Duodenal mucosa (tissue), 2 donors: ENCODE measurements at regions not wholly inside any gene's neighbourhood (a gene's known extent, or its start where the extent isn't known, plus 50 kb on each side); places are given as distances from the start of the nearest gene placed in this dataset.
"Not testable (repeated sequence)": the region's sequence is repeated elsewhere in the genome, so short reads cannot be mapped to it uniquely, and the experiment has no call there.

Experiments
- H3K27ac ChIP-seq: one replicate; pipeline ENCODE4 v1.7.0; 2013; ENCODE audit warnings: low read depth, low read length
- H3K27me3 ChIP-seq, 2 donors: one replicate each; pipeline ENCODE4 v1.7.0; 2013; ENCODE audit warnings: low read length in 2 of 2, control low read depth in 1 of 2; ENCODE audit not compliant: insufficient read depth in 2 of 2, control insufficient read depth in 1 of 2
- H3K36me3 ChIP-seq, 2 donors: one replicate each; pipeline ENCODE4 v1.7.0; 2013; ENCODE audit warnings: low read length in 2 of 2, control low read depth in 1 of 2; ENCODE audit not compliant: insufficient read depth in 2 of 2, control insufficient read depth in 1 of 2
- H3K4me1 ChIP-seq, 2 donors: one replicate each; pipeline ENCODE4 v1.7.0; 2013; ENCODE audit warnings: low read length in 2 of 2, control low read depth in 1 of 2; ENCODE audit not compliant: insufficient read depth in 2 of 2, control insufficient read depth in 1 of 2
- H3K4me3 ChIP-seq, 2 donors: one replicate each; pipeline ENCODE4 v1.7.0; 2013; ENCODE audit warnings: low read length in 2 of 2, low read depth in 1 of 2
- H3K9ac ChIP-seq, 2 donors: one replicate each; pipeline ENCODE4 v1.7.0; 2013; ENCODE audit warnings: low read length in 2 of 2, low read depth in 1 of 2
- H3K9me3 ChIP-seq, 2 donors: one replicate each; pipeline ENCODE4 v1.7.0; 2013; ENCODE audit warnings: low read length in 2 of 2, control low read depth in 1 of 2; ENCODE audit not compliant: control insufficient read depth in 1 of 2

DNA sequence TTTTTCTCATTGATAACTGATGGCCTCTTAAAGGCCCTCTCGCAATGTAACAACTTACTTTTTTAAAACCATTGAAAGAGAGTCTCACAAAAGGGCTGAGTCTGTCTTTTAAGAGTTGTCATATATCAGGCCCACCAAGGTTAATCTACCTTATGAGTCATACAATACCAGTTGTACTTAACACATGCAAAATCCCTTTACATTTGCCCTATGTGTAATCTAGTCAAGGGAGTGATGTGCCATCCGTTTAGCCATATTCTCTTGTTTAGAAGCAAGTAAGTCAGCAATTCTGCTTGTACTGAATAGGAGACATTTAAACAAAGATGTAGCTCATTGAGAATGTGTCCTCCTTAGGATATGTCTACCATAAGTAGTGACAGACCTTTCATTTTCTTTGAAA, 143.7 kb downstream of the TENT5A start:
- H3K27me3 ChIP-seq: no peaks in the 10 kb centered on the region
- H3K9ac ChIP-seq: no peak overlapping the region
- no peaks in the 10 kb centered on the region for H3K9me3 ChIP-seq
- H3K4me3 ChIP-seq: no peak overlapping the region
- H3K4me1 ChIP-seq: no peaks in the 10 kb centered on the region
- H3K36me3 ChIP-seq: no peaks in the 10 kb centered on the region
- H3K27ac ChIP-seq: no peak overlapping the region

DNA sequence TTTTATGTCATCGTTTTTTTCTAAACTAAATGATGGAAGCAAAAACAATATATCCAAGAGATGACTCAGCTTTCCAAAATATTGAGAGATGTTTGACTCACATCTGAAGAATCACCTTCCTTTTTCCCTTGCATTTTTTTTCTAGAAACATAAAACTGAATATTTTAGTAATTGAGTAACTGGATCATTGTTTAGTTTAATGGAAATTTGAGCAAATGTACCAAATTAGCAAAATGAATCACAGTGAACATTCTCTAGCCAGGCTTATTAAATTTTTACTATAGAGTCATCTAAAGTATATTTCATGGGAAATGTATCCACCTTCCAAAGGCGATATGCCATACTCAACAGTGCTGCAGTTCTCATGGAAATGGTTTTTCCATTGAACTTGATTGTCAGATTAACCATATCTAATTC, 145.5 kb downstream of the TENT5A start:
- H3K27ac ChIP-seq: no peak overlapping the region
- no peaks in the 10 kb centered on the region for H3K4me1 ChIP-seq
- H3K27me3 ChIP-seq: no peaks in the 10 kb centered on the region
- H3K36me3 ChIP-seq: no peaks in the 10 kb centered on the region
- H3K9ac ChIP-seq: no peak overlapping the region
- H3K4me3 ChIP-seq: no peak overlapping the region
- H3K9me3 ChIP-seq: no peaks in the 10 kb centered on the region

DNA sequence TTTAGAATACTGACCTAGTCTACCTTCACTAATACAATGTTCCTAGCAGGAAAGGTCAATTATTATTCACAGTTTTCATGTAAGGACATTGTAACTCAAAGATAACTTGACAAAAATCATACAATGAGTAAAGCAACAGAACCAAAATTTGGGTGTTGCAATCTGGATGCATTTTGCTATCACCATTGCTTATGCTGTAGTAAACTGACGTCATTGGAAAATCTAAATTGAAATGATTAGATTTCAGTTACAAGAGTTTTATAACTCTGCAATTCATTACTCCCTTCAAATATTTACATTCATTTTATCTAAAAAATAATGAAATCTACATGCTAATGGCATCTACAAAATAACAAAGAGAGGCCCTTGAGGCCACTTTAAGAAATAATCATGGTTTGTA, 147.0 kb downstream of the TENT5A start:
- no peaks in the 10 kb centered on the region for H3K36me3 ChIP-seq
- no peaks in the 10 kb centered on the region for H3K9me3 ChIP-seq
- H3K27me3 ChIP-seq: no peaks in the 10 kb centered on the region
- H3K4me3 ChIP-seq: no peak overlapping the region
- H3K9ac ChIP-seq: no peak overlapping the region
- no peak overlapping the region for H3K27ac ChIP-seq
- H3K4me1 ChIP-seq: no peaks in the 10 kb centered on the region

DNA sequence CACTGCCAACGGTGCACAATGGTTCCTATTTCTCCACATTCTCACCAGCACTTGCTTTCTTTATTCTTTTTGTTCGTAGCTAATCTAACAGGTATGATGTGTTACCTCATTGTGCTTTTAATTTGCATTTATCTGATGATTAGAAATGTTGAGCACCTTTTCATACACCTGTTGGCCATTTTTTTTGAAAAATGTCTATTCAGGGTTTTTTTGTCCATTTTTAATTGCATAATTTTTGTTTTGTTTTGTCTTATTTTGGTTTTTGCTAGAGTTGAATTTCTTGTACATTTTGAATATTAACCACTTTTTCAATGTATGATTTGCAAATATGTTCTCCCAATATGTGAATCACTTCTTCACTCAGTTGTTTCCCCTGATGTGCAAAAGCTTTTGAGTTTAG, 150.6 kb downstream of the TENT5A start:
- H3K27me3 ChIP-seq: no peaks in the 10 kb centered on the region
- H3K4me1 ChIP-seq: no peaks in the 10 kb centered on the region
- H3K4me3 ChIP-seq: no peak overlapping the region
- no peaks in the 10 kb centered on the region for H3K36me3 ChIP-seq
- H3K27ac ChIP-seq: no peak overlapping the region
- no peak overlapping the region for H3K9ac ChIP-seq
- no peaks in the 10 kb centered on the region for H3K9me3 ChIP-seq

DNA sequence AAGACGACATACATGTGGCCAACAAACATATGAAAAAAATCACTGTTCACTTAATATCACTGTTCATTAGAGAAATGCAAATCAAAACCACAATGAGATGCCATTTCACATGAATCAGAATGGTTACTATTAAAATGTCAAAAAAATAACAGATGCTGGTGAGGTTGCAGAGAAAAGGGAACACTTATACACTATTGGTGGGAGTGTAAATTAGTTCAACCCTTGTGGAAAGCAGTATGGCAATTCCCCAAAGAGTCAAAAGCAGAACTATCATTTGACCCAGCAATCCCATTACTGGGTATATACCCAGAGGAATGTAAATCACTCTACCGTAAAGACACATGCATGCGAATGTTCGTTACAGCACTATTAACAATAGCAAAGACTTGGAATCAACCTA, 152.0 kb downstream of the TENT5A start:
- not testable (repeated sequence) for H3K4me1 ChIP-seq, H3K9ac ChIP-seq, H3K9me3 ChIP-seq, H3K27ac ChIP-seq, H3K36me3 ChIP-seq, H3K27me3 ChIP-seq, H3K4me3 ChIP-seq

DNA sequence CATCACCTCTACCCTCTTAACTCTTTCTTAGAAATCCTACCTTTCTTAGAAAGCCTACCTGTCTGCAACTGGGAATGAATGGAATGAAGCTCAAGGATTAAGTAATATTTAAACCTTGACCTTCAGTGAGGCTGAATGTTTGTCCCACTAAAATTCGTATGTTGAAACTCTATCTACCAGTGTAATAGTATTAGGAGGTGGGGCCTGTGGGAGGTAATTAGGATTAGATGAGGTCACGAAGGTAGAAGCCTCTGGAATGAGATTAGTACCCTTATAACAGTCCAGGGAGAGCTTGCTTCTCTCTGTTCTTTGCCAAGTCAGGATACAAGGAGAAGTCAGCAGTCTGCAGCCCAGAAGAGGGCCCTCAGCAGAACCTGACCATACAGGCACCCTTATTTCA, 158.0 kb downstream of the TENT5A start:
- Histone ChIP-seq H3K9me3 (no peaks in the 10 kb centered on the region), H3K4me1 (no peaks in the 10 kb centered on the region), H3K9ac (no peak overlapping the region), H3K36me3 (no peaks in the 10 kb centered on the region), H3K27ac (no peak overlapping the region), H3K4me3 (no peak overlapping the region), H3K27me3 (no peaks in the 10 kb centered on the region)

DNA sequence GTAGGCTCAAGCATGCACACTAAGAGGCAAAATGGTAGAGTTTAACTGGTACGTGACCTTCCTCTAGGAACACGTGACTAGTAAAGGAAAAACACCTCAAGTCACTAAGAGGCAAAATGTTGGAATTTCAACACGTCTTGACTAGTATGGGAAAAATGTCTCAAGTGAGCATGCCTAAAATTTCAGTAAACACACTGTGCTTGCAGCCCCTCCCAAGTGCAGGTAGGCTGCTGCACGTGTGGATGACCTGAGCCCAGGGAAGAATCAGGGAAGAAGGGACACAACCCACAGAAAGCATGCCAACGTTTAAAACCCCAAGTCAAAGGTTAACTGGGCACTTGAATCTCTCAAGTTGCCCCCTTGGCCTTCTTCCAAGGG, 162.2 kb downstream of the TENT5A start:
- Histone ChIP-seq H3K4me3 (no peak overlapping the region), H3K9me3 (no peaks in the 10 kb centered on the region), H3K27me3 (no peaks in the 10 kb centered on the region), H3K9ac (no peak overlapping the region), H3K4me1 (no peaks in the 10 kb centered on the region), H3K36me3 (no peaks in the 10 kb centered on the region), H3K27ac (no peak overlapping the region)

DNA sequence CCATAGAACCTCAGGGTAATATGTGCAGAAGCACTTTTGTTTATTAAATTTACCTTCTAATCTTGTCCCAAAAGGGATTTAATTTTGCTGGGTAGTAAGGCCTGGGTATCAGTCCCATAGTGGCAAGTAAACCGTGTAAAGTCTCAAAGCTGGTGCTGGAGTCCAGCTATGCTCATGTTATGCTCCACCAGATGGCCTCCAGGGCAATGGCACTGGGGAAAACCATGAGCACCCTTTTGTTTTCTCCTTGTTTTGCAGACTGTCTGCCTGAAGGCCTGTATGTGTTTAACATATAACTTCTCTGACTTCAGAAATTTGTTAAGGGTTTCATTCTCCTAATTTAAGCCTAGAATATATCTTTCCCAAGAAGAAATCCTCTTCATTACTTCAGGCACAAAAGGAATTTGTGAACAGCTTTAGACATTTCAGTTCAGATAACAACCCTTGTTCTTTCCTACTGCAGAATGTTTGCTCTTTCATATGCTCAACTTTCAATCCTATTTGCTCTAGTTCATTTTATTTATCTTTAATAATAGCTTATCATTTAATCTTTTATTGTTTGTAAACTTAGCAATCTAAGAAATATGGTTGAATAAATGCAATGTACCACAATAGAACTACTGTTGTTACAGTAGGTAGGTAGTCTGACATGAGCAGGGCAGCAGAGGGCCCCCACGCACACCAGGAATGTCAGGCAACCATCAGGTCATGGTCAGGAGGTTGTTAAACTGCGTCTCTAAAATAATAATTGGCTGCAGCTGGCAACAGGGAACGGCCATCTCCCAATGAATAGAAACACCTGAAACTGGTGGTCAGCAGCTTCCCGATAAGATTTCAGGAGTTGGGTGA, 162.8 kb downstream of the TENT5A start:
- H3K36me3 ChIP-seq: no peaks in the 10 kb centered on the region
- H3K27ac ChIP-seq: no peak overlapping the region
- no peaks in the 10 kb centered on the region for H3K4me1 ChIP-seq
- H3K27me3 ChIP-seq: no peaks in the 10 kb centered on the region
- no peaks in the 10 kb centered on the region for H3K9me3 ChIP-seq
- no peak overlapping the region for H3K9ac ChIP-seq
- no peak overlapping the region for H3K4me3 ChIP-seq

DNA sequence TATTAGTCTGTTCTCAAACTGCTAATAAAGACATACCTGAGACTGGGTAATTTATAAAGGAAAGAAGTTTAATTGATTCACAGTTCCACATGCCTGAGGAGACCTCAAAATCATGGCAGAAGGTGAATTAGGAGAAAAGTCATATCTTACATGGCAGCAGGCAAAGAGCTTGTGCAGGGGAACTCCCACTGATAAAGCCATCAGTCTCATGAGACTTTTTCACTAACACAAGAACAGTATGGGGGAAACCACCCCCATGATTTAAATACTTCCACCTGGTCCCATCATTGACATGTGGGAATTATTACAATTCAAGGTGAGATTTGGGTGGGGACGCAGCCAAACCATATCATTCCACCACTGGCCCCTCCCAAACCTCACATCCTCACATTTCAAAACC, 166.8 kb downstream of the TENT5A start:
- H3K27me3 ChIP-seq, H3K9me3 ChIP-seq, H3K36me3 ChIP-seq, H3K4me1 ChIP-seq, H3K4me3 ChIP-seq, H3K9ac ChIP-seq, H3K27ac ChIP-seq: not testable (repeated sequence)

DNA sequence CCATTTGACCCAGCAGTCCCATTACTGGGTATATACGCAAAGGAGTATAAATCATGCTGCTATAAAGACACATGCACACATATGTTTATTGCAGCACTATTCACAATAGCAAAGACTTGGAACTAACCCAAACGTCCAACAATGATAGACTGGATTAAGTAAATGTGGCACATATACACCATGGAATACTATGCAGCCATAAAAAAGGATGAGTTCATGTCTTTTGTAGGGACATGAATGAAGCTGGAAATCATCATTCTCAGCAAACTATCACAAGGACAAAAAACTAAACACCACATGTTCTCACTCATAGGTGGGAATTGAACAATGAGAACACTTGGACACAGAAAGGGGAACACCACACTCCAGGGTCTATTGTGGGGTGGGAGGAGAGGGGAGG, 168.3 kb downstream of the TENT5A start:
- not testable (repeated sequence) for H3K27ac ChIP-seq, H3K4me3 ChIP-seq, H3K27me3 ChIP-seq, H3K4me1 ChIP-seq, H3K36me3 ChIP-seq, H3K9me3 ChIP-seq, H3K9ac ChIP-seq

DNA sequence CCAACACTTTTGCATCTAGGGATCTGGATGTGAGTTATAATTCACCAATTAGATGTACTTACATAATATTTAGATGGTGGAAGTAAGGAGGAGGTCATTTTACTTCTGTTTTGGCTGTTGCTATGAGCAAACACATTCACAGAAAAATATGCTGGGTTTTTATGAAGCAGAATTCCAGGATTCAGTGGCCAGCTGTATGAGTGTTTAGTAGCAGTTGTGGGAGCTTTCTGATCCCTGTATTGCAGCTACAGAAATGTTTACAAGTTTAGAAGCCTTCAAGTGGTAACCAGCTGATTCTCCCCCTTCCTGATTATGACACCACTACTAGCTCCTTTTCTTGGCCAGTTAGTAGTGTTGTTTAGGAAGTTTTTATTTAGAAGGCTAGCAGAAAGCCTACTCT, 177.0 kb downstream of the TENT5A start:
- Histone ChIP-seq H3K9me3 (no peaks in the 10 kb centered on the region), H3K27me3 (no peaks in the 10 kb centered on the region), H3K36me3 (no peaks in the 10 kb centered on the region), H3K4me3 (no peak overlapping the region), H3K9ac (no peak overlapping the region), H3K4me1 (no peaks in the 10 kb centered on the region), H3K27ac (no peak overlapping the region)
